ENCODE measurements at regions not wholly inside any gene's neighbourhood (a gene's known extent, or its start where the extent isn't known, plus 50 kb on each side); places are given as distances from the start of the nearest gene placed in this dataset.

GRCh38 chr13:99871249-99871898 lies 100.2 kb downstream of the ZIC5 start:
- H2AFZ ChIP-seq, result no peak overlapping the region
- no peaks in the 10 kb centered on the region for H3K79me2 ChIP-seq
- WGBS (ENCODE audit: low lambda C conversion rate, missing lambda C conversion rate), result 44% methylated on average over 6 of the region's 6 CpGs
- no peaks in the 10 kb centered on the region for H4K20me1 ChIP-seq (ENCODE audit: insufficient read depth, poor library complexity, severe bottlenecking)
- DNase-seq (ENCODE audit: low spot score), result no peak
- H3K4me2 ChIP-seq, result no peak overlapping the region
- H3K4me3 ChIP-seq, result no peak overlapping the region
- H3K9me3 ChIP-seq (ENCODE audit: low read depth), result no peaks in the 10 kb centered on the region
- H3K9me2 ChIP-seq (replicated peaks; ENCODE audit: insufficient read depth), result no peaks in the 10 kb centered on the region
- TF ChIP-seq EZH2phosphoT487 (IDR thresholded peaks at IDR 0.05; ENCODE audit: low read depth, severe bottlenecking, unreplicated experiment), result no peak
- TF ChIP-seq EZH2 (IDR thresholded peaks at IDR 0.05; ENCODE audit: borderline replicate concordance), result no peak
- no peak for TF ChIP-seq CTCF (IDR thresholded peaks at IDR 0.05; ENCODE audit: poor library complexity)
- no peaks in the 10 kb centered on the region for H3K36me3 ChIP-seq (replicated peaks; ENCODE audit: insufficient read depth, low read depth)
- H3K4me1 ChIP-seq (ENCODE audit: insufficient read depth), result no peaks in the 10 kb centered on the region
- peaks cover 17% of the 10 kb centered on the region for H3K27me3 ChIP-seq
- H3K27ac ChIP-seq, result no peak overlapping the region

GRCh38 chr13:99870541-99870940 lies 101.0 kb downstream of the ZIC5 start:
- Histone ChIP-seq H3K27me3 (peaks cover 17% of the 10 kb centered on the region), H3K79me2 (no peaks in the 10 kb centered on the region), H3K9me2 (replicated peaks; ENCODE audit: insufficient read depth) (no peaks in the 10 kb centered on the region), H3K36me3 (replicated peaks; ENCODE audit: insufficient read depth, low read depth) (no peaks in the 10 kb centered on the region), H3K4me2 (no peak overlapping the region), H3K4me1 (ENCODE audit: insufficient read depth) (no peaks in the 10 kb centered on the region), H3K9me3 (ENCODE audit: low read depth) (no peaks in the 10 kb centered on the region), H3K4me3 (no peak overlapping the region), H4K20me1 (ENCODE audit: insufficient read depth, poor library complexity, severe bottlenecking) (no peaks in the 10 kb centered on the region), H2AFZ (no peak overlapping the region), H3K27ac (no peak overlapping the region)
- DNase-seq (ENCODE audit: low spot score), result no peak
- WGBS (ENCODE audit: low lambda C conversion rate, missing lambda C conversion rate), result 66% methylated on average over 6 of the region's 6 CpGs
- TF ChIP-seq EZH2 (IDR thresholded peaks at IDR 0.05; ENCODE audit: borderline replicate concordance) (no peak), EZH2phosphoT487 (IDR thresholded peaks at IDR 0.05; ENCODE audit: low read depth, severe bottlenecking, unreplicated experiment) (no peak), CTCF (IDR thresholded peaks at IDR 0.05; ENCODE audit: poor library complexity) (no peak)

- no peak for TF ChIP-seq CTCF (IDR thresholded peaks at IDR 0.05; ENCODE audit: poor library complexity)
- TF ChIP-seq EZH2phosphoT487 (IDR thresholded peaks at IDR 0.05; ENCODE audit: low read depth, severe bottlenecking, unreplicated experiment), result no peak
- TF ChIP-seq EZH2 (IDR thresholded peaks at IDR 0.05; ENCODE audit: borderline replicate concordance), result no peak
Observed at GRCh38 chr13:99869830-99870229, 101.7 kb downstream of the ZIC5 start.

More at GRCh38 chr13:99869830-99870229, 101.7 kb downstream of the ZIC5 start:
- no peak overlapping the region for H3K27ac ChIP-seq
- no peak for DNase-seq (ENCODE audit: low spot score)
- H4K20me1 ChIP-seq (ENCODE audit: insufficient read depth, poor library complexity, severe bottlenecking), result no peaks in the 10 kb centered on the region
- 87% methylated on average over 1 of the region's 1 CpG for WGBS (ENCODE audit: low lambda C conversion rate, missing lambda C conversion rate)
- no peak overlapping the region for H3K4me2 ChIP-seq
- H3K4me3 ChIP-seq, result no peak overlapping the region
- no peaks in the 10 kb centered on the region for H3K36me3 ChIP-seq (replicated peaks; ENCODE audit: insufficient read depth, low read depth)
- peaks cover 13% of the 10 kb centered on the region for H3K27me3 ChIP-seq
- H3K9me2 ChIP-seq (replicated peaks; ENCODE audit: insufficient read depth), result no peaks in the 10 kb centered on the region
- H3K9me3 ChIP-seq (ENCODE audit: low read depth), result no peaks in the 10 kb centered on the region
- no peaks in the 10 kb centered on the region for H3K79me2 ChIP-seq
- no peak overlapping the region for H2AFZ ChIP-seq
- H3K4me1 ChIP-seq (ENCODE audit: insufficient read depth), result no peaks in the 10 kb centered on the region

Data from hepatocyte (in vitro differentiated cells).